Transverse colon (tissue), 4 donors: ENCODE measurements at regions not wholly inside any gene's neighbourhood (a gene's known extent, or its start where the extent isn't known, plus 50 kb on each side); places are given as distances from the start of the nearest gene placed in this dataset.

Experiments
- POLR2A ChIP-seq: fragments of 450-650 bp; IDR thresholded peaks from one replicate; pipeline ENCODE4 v1.6.1; 2016; ENCODE audit warnings: antibody characterized with exemption, mild to moderate bottlenecking, moderate library complexity
- POLR2AphosphoS5 ChIP-seq, 3 donors: sonication (generic); formaldehyde crosslinking; IDR thresholded peaks; one replicate each; pipeline ENCODE4 v1.6.1; 2016; ENCODE audit warnings: antibody characterized with exemption in 3 of 3
- TF ChIP-seq, protein P1 (sequence below), 5 experiments: fragments of 200-600 bp in 3 of 5; fragments of 450-650 bp in 2 of 5; sonication (generic) in 3 of 5; IDR thresholded peaks; 1 replicate in 2 of 5; 2 replicates in 3 of 5; pipeline ENCODE4 v1.5.1; 2016 to 2017; ENCODE audit warnings: antibody characterized with exemption in 5 of 5, inconsistent platforms in 3 of 5, mild to moderate bottlenecking in 2 of 5, moderate library complexity in 1 of 5

DNA sequence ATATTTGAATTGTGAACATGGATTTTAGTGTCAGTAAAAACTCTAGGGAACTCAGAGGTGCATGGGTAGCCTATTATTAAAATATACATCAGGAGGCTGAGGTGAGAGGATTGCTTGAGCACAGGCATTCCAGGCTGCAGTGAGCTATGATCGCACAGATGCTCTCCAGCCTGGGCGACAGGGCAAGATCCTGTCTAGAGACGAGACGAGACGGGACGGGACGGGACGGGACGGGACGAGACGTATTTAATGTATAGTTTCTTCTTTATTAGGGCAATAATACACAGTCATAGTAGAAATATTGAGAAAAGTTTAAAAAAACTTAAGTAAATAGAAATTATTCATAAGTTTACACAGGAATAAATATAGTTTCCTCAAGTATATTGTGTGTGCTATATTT lies 89.3 kb downstream of the DIPK2A start:
- TF ChIP-seq, protein P1, sequence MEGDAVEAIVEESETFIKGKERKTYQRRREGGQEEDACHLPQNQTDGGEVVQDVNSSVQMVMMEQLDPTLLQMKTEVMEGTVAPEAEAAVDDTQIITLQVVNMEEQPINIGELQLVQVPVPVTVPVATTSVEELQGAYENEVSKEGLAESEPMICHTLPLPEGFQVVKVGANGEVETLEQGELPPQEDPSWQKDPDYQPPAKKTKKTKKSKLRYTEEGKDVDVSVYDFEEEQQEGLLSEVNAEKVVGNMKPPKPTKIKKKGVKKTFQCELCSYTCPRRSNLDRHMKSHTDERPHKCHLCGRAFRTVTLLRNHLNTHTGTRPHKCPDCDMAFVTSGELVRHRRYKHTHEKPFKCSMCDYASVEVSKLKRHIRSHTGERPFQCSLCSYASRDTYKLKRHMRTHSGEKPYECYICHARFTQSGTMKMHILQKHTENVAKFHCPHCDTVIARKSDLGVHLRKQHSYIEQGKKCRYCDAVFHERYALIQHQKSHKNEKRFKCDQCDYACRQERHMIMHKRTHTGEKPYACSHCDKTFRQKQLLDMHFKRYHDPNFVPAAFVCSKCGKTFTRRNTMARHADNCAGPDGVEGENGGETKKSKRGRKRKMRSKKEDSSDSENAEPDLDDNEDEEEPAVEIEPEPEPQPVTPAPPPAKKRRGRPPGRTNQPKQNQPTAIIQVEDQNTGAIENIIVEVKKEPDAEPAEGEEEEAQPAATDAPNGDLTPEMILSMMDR (IDR thresholded peaks at IDR 0.05): no peak
- no peak for TF ChIP-seq POLR2A
- no peak for TF ChIP-seq POLR2AphosphoS5 (IDR thresholded peaks at IDR 0.05)
